ENCODE measurements at regions not wholly inside any gene's neighbourhood (a gene's known extent, or its start where the extent isn't known, plus 50 kb on each side); places are given as distances from the start of the nearest gene placed in this dataset.

DNA sequence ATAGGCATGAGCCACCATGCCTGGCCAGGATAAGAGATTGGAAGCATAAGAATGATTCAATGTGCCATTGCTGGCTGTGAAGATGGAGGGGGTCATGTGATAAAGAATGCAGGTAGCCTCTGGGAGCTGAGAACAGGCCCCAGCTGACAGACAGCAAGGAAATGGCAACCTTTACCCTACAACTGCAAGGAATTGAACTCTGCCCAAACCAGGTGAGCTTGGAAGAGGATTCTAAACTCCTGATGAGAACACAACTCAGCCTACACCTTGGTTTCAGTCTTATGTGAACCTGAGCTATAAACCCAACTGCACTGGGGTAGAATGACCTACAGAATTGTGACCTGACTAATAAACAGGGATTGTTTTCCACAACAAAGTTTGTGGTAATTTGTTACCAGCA lies 82.0 kb upstream of the AKIRIN2 start:
- TF ChIP-seq, protein P1, sequence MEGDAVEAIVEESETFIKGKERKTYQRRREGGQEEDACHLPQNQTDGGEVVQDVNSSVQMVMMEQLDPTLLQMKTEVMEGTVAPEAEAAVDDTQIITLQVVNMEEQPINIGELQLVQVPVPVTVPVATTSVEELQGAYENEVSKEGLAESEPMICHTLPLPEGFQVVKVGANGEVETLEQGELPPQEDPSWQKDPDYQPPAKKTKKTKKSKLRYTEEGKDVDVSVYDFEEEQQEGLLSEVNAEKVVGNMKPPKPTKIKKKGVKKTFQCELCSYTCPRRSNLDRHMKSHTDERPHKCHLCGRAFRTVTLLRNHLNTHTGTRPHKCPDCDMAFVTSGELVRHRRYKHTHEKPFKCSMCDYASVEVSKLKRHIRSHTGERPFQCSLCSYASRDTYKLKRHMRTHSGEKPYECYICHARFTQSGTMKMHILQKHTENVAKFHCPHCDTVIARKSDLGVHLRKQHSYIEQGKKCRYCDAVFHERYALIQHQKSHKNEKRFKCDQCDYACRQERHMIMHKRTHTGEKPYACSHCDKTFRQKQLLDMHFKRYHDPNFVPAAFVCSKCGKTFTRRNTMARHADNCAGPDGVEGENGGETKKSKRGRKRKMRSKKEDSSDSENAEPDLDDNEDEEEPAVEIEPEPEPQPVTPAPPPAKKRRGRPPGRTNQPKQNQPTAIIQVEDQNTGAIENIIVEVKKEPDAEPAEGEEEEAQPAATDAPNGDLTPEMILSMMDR (IDR thresholded peaks at IDR 0.05): no peak
- no peak for TF ChIP-seq POLR2A (IDR thresholded peaks at IDR 0.05)
- TF ChIP-seq EP300 (IDR thresholded peaks at IDR 0.05): no peak

All from ovary (tissue), 3 donors.